BJ (cell line): ENCODE measurements at regions not wholly inside any gene's neighbourhood (a gene's known extent, or its start where the extent isn't known, plus 50 kb on each side); places are given as distances from the start of the nearest gene placed in this dataset.

Source experiments
- CTCF ChIA-PET: fragments of 350-600 bp; formaldehyde crosslinking; extraction: SDS; loops from one replicate; lab custom pipeline; 2021; ENCODE audit warnings: antibody characterized with exemption, inconsistent platforms; lab: Yijun Ruan, JAX
- POLR2A ChIA-PET: fragments of 300-600 bp; sonication (Branson Sonifier 250); formaldehyde crosslinking; extraction: SDS; loops from one replicate; lab custom pipeline; 2021; ENCODE audit warnings: antibody characterized with exemption; lab: Charles Lee
- DNase-seq: peaks from one replicate; pipeline ENCODE4 v3.0.0-alpha.2; 2011; ENCODE audit warnings: low read depth
- H3K27me3 ChIP-seq: 2 replicates; pipeline ENCODE4 v1.6.0; 2011; ENCODE audit warnings: low read length; ENCODE audit not compliant: control insufficient read depth, insufficient read depth
- H3K36me3 ChIP-seq: 2 replicates; pipeline ENCODE4 v1.5.1; 2011; ENCODE audit warnings: low read length; ENCODE audit not compliant: control insufficient read depth, insufficient read depth
- H3K4me3 ChIP-seq: 2 replicates; pipeline ENCODE4 v1.5.1; 2011; ENCODE audit warnings: low read depth, mild to moderate bottlenecking, control low read depth, low read length
- TF ChIP-seq, protein P1 (sequence below): IDR thresholded peaks from 2 replicates; pipeline ENCODE4 v1.5.1; 2011; ENCODE audit warnings: low read depth, mild to moderate bottlenecking, control low read depth, inconsistent platforms, low read length, moderate library complexity; ENCODE audit not compliant: insufficient read depth

DNA sequence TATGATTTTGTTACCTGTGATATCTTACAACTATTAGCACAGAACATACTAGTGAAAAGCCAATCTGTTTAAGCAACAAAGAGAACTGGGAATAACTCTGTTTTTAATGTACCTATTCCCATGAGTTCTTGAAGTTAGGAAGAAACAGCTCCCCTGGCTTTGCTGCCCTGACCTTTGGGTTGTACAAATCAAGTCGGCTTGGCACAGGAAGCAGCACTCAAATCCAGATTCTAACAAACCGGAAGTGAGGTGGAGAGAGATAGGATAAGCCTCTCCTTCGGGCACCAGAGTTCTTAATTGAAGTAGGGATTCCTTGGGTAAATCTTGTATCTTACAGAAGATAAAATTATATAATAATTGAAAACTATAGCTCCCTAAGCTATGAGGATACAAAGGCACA is 144.8 kb upstream of the CPEB2 start:
- DNase-seq = no peak

DNA sequence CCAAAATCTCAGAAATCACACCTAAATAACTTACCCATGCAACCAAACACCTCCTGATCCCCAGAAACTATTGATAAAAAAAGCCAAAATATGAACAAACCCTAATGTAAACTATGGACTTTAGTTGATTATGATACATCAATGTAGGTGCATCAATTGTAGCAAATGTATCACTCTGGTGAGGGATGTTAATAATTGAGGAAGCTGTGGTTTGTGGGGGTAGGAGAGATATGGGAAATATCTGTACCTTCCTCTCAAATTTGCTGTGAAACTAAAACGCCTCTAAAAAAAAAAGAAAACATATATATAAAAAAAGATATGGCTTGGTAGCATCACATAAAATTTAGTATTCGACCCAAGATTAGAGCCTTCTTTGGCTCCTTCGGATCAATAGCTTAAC is 144.3 kb upstream of the CPEB2 start:
- Histone ChIP-seq H3K4me3 (no peak overlapping the region), H3K36me3 (no peaks in the 10 kb centered on the region), H3K27me3 (no peaks in the 10 kb centered on the region; the same call in 1 of the 2 replicates)
- ChIA-PET POLR2A (no interaction called here), CTCF (no interaction called here)
- no peak for DNase-seq
- TF ChIP-seq, protein P1, sequence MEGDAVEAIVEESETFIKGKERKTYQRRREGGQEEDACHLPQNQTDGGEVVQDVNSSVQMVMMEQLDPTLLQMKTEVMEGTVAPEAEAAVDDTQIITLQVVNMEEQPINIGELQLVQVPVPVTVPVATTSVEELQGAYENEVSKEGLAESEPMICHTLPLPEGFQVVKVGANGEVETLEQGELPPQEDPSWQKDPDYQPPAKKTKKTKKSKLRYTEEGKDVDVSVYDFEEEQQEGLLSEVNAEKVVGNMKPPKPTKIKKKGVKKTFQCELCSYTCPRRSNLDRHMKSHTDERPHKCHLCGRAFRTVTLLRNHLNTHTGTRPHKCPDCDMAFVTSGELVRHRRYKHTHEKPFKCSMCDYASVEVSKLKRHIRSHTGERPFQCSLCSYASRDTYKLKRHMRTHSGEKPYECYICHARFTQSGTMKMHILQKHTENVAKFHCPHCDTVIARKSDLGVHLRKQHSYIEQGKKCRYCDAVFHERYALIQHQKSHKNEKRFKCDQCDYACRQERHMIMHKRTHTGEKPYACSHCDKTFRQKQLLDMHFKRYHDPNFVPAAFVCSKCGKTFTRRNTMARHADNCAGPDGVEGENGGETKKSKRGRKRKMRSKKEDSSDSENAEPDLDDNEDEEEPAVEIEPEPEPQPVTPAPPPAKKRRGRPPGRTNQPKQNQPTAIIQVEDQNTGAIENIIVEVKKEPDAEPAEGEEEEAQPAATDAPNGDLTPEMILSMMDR = no peak

More for the DNA sequence above, 144.8 kb upstream of the CPEB2 start:
- CTCF ChIA-PET = no interaction called here
- TF ChIP-seq, protein P1 = no peak
- POLR2A ChIA-PET = no interaction called here
- Histone ChIP-seq H3K27me3 (no peaks in the 10 kb centered on the region; the same call in 1 of the 2 replicates), H3K36me3 (no peaks in the 10 kb centered on the region), H3K4me3 (no peak overlapping the region)

DNA sequence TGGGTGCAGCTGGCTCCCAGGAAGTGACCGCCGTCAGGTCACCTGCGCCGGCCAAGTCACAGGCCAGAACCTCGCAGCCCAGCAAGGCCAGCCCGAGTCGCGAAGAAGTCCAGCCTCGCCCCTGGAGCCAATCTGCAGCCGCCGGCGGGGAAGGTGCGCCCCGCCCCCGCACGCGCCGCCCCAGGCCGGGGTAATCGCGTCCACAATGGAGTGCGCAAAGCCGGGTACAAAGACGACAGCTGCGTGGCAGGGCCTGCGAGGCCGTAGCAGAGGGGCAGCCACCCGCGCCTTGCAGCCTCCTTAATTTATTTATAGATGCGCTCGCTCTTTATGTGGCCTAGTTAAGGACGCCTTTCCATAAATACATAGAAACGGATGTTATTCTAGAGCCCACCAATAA is 139.4 kb upstream of the CPEB2 start:
- Histone ChIP-seq H3K27me3 (no peaks in the 10 kb centered on the region; the same call in 1 of the 2 replicates), H3K4me3 (peak overlapping the region; percentile 9; the same call in 1 of the 2 replicates), H3K36me3 (no peaks in the 10 kb centered on the region)
- TF ChIP-seq, protein P1 = no peak
- DNase-seq = no peak
- POLR2A ChIA-PET = no interaction called here
- CTCF ChIA-PET = no interaction called here

- no peak overlapping the region for H3K4me3 ChIP-seq
- CTCF ChIA-PET = interaction anchor here (0.7 kb wide), 1 partner anchor 36 kb away, joined by 3 read pairs; no protein-coding TSS in a partner anchor
- H3K27me3 ChIP-seq = no peaks in the 10 kb centered on the region; the same call in 1 of the 2 replicates
- TF ChIP-seq, protein P1 = no peak
- DNase-seq = no peak
- no peaks in the 10 kb centered on the region for H3K36me3 ChIP-seq
- POLR2A ChIA-PET = no interaction called here
Measured at GRCh38 chr4:14863418-14864364, 138.6 kb upstream of the CPEB2 start.

DNA sequence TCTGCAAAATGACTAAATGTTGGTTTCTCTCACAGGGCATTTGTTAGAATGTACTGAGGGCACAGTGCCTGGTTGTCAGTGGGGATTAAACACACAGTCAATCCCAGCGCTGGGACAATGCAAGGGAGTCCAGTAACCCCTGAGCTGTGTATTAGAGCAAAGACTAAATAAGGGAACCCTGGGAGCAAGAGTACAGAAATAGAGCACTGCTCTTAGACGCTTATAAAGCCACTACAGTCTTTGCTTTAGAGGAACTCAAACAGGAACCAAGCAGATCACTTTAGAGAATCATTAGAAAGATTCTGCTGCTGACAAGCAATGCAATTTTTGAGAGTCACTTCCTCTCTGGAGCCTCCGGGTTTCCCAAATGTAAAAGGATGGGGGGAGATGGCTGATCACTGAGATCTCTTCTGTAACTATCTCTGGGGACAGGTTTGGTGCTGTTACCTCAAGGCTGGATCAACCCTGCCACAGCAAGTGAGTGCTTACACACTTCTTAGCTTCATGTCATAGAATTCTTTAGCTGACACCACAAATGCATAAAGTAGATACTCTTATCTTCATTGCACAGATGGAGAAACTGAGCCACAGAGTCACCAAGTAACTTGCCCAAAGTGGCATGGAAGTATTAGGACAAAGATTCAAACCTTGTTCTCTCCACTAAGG is 137.8 kb upstream of the CPEB2 start:
- TF ChIP-seq, protein P1 = no peak
- CTCF ChIA-PET = no interaction called here

More for the DNA sequence above, 137.8 kb upstream of the CPEB2 start:
- POLR2A ChIA-PET = no interaction called here
- no peak for DNase-seq
- Histone ChIP-seq H3K27me3 (no peaks in the 10 kb centered on the region; the same call in 1 of the 2 replicates), H3K36me3 (no peaks in the 10 kb centered on the region), H3K4me3 (no peak overlapping the region)
